Astrocyte of the spinal cord (primary cell): ENCODE measurements at regions not wholly inside any gene's neighbourhood (a gene's known extent, or its start where the extent isn't known, plus 50 kb on each side); places are given as distances from the start of the nearest gene placed in this dataset.

ENCODE experiments used
- DNase-seq: peaks from one replicate; pipeline ENCODE4 v3.0.0; 2011; ENCODE audit warnings: low read depth, low spot score
- H3K4me3 ChIP-seq: 2 replicates; pipeline ENCODE4 v1.5.1; 2011; ENCODE audit warnings: low read depth, mild to moderate bottlenecking, low read length, moderate library complexity
- in situ Hi-C: cut with HindIII; loops from 2 replicates; pipeline ENCODE4 v1.10.0; 2017; ENCODE audit warnings: low sequenced_read_pairs
- TF ChIP-seq, protein P1 (sequence below): IDR thresholded peaks from 2 replicates; pipeline ENCODE4 v1.5.1; 2012; ENCODE audit warnings: low read depth, mild to moderate bottlenecking, low read length, inconsistent platforms

- TF ChIP-seq, protein P1, sequence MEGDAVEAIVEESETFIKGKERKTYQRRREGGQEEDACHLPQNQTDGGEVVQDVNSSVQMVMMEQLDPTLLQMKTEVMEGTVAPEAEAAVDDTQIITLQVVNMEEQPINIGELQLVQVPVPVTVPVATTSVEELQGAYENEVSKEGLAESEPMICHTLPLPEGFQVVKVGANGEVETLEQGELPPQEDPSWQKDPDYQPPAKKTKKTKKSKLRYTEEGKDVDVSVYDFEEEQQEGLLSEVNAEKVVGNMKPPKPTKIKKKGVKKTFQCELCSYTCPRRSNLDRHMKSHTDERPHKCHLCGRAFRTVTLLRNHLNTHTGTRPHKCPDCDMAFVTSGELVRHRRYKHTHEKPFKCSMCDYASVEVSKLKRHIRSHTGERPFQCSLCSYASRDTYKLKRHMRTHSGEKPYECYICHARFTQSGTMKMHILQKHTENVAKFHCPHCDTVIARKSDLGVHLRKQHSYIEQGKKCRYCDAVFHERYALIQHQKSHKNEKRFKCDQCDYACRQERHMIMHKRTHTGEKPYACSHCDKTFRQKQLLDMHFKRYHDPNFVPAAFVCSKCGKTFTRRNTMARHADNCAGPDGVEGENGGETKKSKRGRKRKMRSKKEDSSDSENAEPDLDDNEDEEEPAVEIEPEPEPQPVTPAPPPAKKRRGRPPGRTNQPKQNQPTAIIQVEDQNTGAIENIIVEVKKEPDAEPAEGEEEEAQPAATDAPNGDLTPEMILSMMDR = no peak
- no peak overlapping the region for H3K4me3 ChIP-seq
- in situ Hi-C loops = no loop called here
- no peak for DNase-seq
These were observed 379.8 kb upstream of the FLRT2 start for GRCh38 chr14:85150166-85150565.

GRCh38 chr14:85154714-85155113, 375.2 kb upstream of the FLRT2 start:
- no peak overlapping the region for H3K4me3 ChIP-seq
- no peak for DNase-seq
- TF ChIP-seq, protein P1 = no peak
- in situ Hi-C loops = no loop called here

- TF ChIP-seq, protein P1 = no peak
These were observed 373.6 kb upstream of the FLRT2 start for GRCh38 chr14:85156319-85156718.

GRCh38 chr14:85159726-85160125, 370.2 kb upstream of the FLRT2 start:
- no peak overlapping the region for H3K4me3 ChIP-seq
- TF ChIP-seq, protein P1 = no peak
- in situ Hi-C loops = no loop called here
- DNase-seq = peak; percentile 11

More at GRCh38 chr14:85156319-85156718, 373.6 kb upstream of the FLRT2 start:
- in situ Hi-C loops = no loop called here
- no peak for DNase-seq
- H3K4me3 ChIP-seq = no peak overlapping the region

- TF ChIP-seq, protein P1 = no peak
- in situ Hi-C loops = no loop called here
- DNase-seq = no peak
- H3K4me3 ChIP-seq = no peak overlapping the region
These were observed 364.9 kb upstream of the FLRT2 start for GRCh38 chr14:85165094-85165493.

DNA sequence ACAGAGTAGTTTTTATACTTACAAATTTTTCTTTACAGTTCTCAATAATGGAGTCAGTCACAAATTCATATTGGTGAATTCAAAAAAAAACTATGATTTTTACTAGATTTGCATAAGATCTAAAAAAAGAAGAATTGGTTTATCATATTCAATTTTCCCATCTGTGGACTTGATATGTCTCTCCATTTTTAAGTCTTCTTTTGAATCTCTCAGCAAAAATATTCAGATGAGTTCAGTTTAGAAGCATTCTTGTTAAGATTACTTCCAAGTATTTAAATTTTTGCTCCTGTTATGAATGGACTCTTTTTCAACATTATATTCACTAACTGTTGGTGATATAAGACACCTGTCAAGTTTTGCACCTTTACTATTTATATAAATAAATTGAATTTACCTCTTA, 360.6 kb upstream of the FLRT2 start:
- TF ChIP-seq, protein P1 = no peak
- H3K4me3 ChIP-seq = no peak overlapping the region
- no peak for DNase-seq
- in situ Hi-C loops = no loop called here

DNA sequence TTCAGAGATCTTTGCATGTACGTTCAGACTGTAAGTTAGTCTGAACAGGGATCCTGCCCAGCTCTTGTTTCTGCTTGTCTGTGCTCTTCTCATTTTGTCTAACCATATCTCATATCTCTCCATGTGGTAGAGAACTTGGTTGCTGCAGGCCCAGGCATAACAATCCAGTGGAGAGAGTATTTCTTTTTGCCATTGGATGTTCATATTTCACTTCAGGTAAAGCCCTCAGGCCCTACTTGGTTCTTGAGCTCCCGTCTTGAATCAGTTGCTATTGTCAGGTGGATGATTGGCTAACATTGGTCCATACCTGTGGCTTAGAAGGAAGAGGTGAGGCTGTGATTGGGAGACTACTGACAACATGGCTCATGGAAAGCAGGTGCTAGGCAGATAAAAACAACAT, 357.7 kb upstream of the FLRT2 start:
- in situ Hi-C loops = no loop called here
- no peak overlapping the region for H3K4me3 ChIP-seq
- DNase-seq = no peak
- TF ChIP-seq, protein P1 = no peak
